ENCODE measurements at regions not wholly inside any gene's neighbourhood (a gene's known extent, or its start where the extent isn't known, plus 50 kb on each side); places are given as distances from the start of the nearest gene placed in this dataset.

GRCh38 chr7:20562461-20562860 is 53.0 kb upstream of the ABCB5 start:
- Histone ChIP-seq H3K9me3 (ENCODE audit: low read length) (no peaks in the 10 kb centered on the region), H3K36me3 (ENCODE audit: insufficient read depth, low read length) (no peaks in the 10 kb centered on the region), H3K27me3 (ENCODE audit: insufficient read depth, low read length, poor library complexity, severe bottlenecking) (no peaks in the 10 kb centered on the region), H3K4me3 (ENCODE audit: low read length) (no peak overlapping the region), H3K27ac (ENCODE audit: low read depth, low read length) (no peak overlapping the region), H3K4me1 (ENCODE audit: insufficient read depth, low read length) (no peaks in the 10 kb centered on the region)
- no peak for DNase-seq
- no peak overlapping the region for H3K4me3 Mint-ChIP-seq
- H3K9me3 Mint-ChIP-seq = peaks cover 0 to 5% (median 0%) of the 10 kb centered on the region in 5 donors
- no peak overlapping the region for H3K27ac Mint-ChIP-seq
- H3K36me3 Mint-ChIP-seq = no peaks in the 10 kb centered on the region
- H3K4me1 Mint-ChIP-seq = no peaks in the 10 kb centered on the region
- H3K27me3 Mint-ChIP-seq = no peaks in the 10 kb centered on the region
- ChIA-PET CTCF (no interaction called here), POLR2A (no interaction called here)
